GM20000 (cell line): ENCODE measurements at regions not wholly inside any gene's neighbourhood (a gene's known extent, or its start where the extent isn't known, plus 50 kb on each side); places are given as distances from the start of the nearest gene placed in this dataset.

Source experiments
- DNase-seq: peaks from one replicate; pipeline ENCODE4 v3.0.0; 2012; ENCODE audit warnings: low spot score
- CTCF ChIP-seq: IDR thresholded peaks from 2 replicates; pipeline ENCODE4 v1.5.1; 2012; ENCODE audit warnings: mild to moderate bottlenecking, control low read depth; ENCODE audit errors: extremely low read depth, missing control alignments

GRCh38 chr19:13646758-13647157 is 117.6 kb upstream of the MRI1 start:
- DNase-seq = no peak
- no peak for TF ChIP-seq CTCF

- no peak for DNase-seq
- no peak for TF ChIP-seq CTCF
These were observed 119.7 kb upstream of the MRI1 start for GRCh38 chr19:13644645-13645044.

DNA sequence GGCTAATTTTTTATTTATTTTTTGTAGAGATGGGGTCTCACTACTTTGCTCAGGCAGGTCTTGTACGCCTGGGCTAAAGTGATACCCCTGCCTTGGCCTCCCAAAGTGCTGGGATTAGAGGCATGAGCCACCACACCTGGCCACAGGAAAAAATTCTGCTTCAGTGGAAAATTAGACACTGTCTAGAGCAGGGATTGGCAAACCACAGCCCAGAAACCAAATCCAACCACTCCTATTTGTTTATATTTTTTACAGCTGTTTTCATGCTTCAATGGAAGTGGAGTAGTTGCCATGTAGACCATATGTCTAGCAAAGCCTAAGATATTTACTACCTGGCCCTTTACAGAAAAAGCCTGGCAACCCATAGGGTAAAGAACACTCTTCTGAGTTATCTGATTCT is 123.7 kb upstream of the MRI1 start:
- no peak for DNase-seq

DNA sequence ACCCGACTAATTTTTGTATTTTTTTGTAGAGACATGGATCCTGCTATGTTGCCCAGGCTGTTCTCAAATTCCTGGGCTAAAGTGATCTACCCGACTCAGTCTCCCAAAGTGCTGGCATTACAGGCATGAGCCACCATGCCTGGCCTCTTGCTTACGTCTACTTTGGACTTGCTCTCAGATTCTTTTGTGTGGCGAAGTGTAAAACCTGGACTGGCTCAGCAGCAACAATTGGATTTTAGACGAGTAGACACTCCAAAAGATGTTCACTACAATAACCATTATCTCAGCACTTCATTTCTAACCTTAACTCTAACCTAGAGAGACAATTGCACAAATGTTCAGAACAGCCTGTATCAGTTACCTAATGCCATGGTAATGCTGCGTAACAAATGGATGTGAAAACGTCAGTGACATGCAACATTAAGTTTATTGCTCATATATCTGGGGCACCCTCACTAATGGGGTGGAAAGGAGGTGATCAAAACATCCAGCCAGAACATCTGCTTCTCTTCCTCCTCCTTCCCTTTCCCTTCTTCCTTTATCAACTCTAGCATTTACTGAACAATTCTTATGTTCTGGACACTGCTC is 124.9 kb upstream of the MRI1 start:
- no peak for TF ChIP-seq CTCF
- DNase-seq = no peak

More for the DNA sequence above, 123.7 kb upstream of the MRI1 start:
- no peak for TF ChIP-seq CTCF

GRCh38 chr19:13637664-13638063 is 126.7 kb upstream of the MRI1 start:
- no peak for TF ChIP-seq CTCF
- DNase-seq = no peak

DNA sequence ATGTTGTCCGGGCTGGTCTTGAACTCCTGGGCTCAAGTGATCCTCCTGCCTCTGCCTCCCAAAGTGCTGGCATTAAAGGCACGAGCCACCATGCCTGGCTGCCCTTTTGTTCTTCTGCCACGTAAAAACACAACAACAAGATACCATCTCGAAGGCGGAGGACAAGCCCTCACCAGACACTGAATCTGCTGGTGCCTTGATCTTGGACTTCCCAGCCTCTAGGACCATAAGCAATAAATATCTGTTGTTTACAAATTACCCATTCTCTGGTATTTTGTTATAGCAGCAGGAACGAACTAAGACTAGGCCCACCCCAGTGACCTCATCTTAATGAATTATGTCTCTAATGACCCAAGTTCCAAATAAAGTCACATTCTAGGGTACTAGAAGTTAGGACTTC is 128.4 kb upstream of the CACNA1A start:
- DNase-seq = no peak
- TF ChIP-seq CTCF = no peak

GRCh38 chr19:13633522-13633922 is 127.2 kb upstream of the CACNA1A start:
- TF ChIP-seq CTCF = no peak
- no peak for DNase-seq
